Esophagus squamous epithelium (tissue), 5 donors: ENCODE measurements at regions not wholly inside any gene's neighbourhood (a gene's known extent, or its start where the extent isn't known, plus 50 kb on each side); places are given as distances from the start of the nearest gene placed in this dataset.

Source experiments
- DNase-seq: peaks from one replicate; lab custom pipeline; 2025; lab: John Stamatoyannopoulos, UW
- H3K27ac ChIP-seq, 4 donors: fragments of 200-600 bp; sonication (generic); one replicate each; pipeline ENCODE4 v1.5.1; 2016 to 2019; ENCODE audit warnings: mild to moderate bottlenecking in 1 of 4
- H3K27me3 ChIP-seq, 4 donors: fragments of 200-600 bp; sonication (generic); 1 replicate in 3 of 4; 2 replicates in 1 of 4; pipeline versions ENCODE4 v1.5.1 to v1.6.0; 2017 to 2021; ENCODE audit warnings: antibody characterized with exemption in 1 of 4
- H3K36me3 ChIP-seq, 3 donors: fragments of 200-600 bp; sonication (generic); one replicate each; pipeline ENCODE4 v1.5.1; 2016 to 2019
- H3K4me1 ChIP-seq, 3 donors: fragments of 200-600 bp; sonication (generic); one replicate each; pipeline ENCODE4 v1.5.1; 2017 to 2019
- H3K4me3 ChIP-seq, 4 donors: fragments of 200-600 bp; sonication (generic); 1 replicate in 3 of 4; 2 replicates in 1 of 4; pipeline ENCODE4 v1.5.1; 2016 to 2019; ENCODE audit warnings: mild to moderate bottlenecking in 2 of 4, moderate library complexity in 1 of 4
- H3K9me3 ChIP-seq, 3 donors: fragments of 200-600 bp; sonication (generic); one replicate each; pipeline ENCODE4 v1.5.1; 2016 to 2019
- CTCF ChIP-seq, 6 experiments: fragments of 450-650 bp in 4 of 6; fragments of 200-600 bp in 2 of 6; sonication (generic) in 2 of 6; IDR thresholded peaks; one replicate each; pipeline ENCODE4 v1.5.1; 2016 to 2019; ENCODE audit warnings: antibody characterized with exemption in 6 of 6, mild to moderate bottlenecking in 4 of 6, moderate library complexity in 4 of 6
- POLR2A ChIP-seq, 4 donors: fragments of 450-650 bp; IDR thresholded peaks; one replicate each; pipeline ENCODE4 v1.6.1; 2017; ENCODE audit warnings: antibody characterized with exemption in 4 of 4, mild to moderate bottlenecking in 4 of 4, moderate library complexity in 3 of 4
- WGBS, 2 donors: methylation state at CpG; one replicate each; pipeline ENCODE4 v1.1.5; 2018; 5-methylcytosine and 5-hydroxymethylcytosine counted together
- intact Hi-C: fragments of 100-400 bp; cut with DNase I; formaldehyde crosslinking; loops from one replicate; pipeline ENCODE4 v1.15.0; 2022
- donor health status: DM: yes; HTN: yes; CAD: no.

GRCh38 chr1:69498711-69499110, 69.0 kb upstream of the LRRC7 start:
- no peaks in the 10 kb centered on the region for H3K36me3 ChIP-seq
- no peaks in the 10 kb centered on the region for H3K9me3 ChIP-seq
- intact Hi-C loops, result no loop called here
- no peak overlapping the region for H3K27ac ChIP-seq
- no peak overlapping the region for H3K4me3 ChIP-seq
- H3K27me3 ChIP-seq, result no peaks in the 10 kb centered on the region
- peaks cover 0 to 11% (median 0%) of the 10 kb centered on the region in 3 donors for H3K4me1 ChIP-seq
- DNase-seq, result no peak
- no peak for TF ChIP-seq CTCF (IDR thresholded peaks at IDR 0.05)
- TF ChIP-seq POLR2A (IDR thresholded peaks at IDR 0.05), result no peak
- WGBS, 2 donors, result 71 to 83% methylated on average over 1 of the region's 1 CpG

- Histone ChIP-seq H3K4me1 (peaks cover 0 to 6% (median 0%) of the 10 kb centered on the region in 3 donors), H3K36me3 (no peaks in the 10 kb centered on the region), H3K27ac (no peak overlapping the region), H3K27me3 (no peaks in the 10 kb centered on the region), H3K4me3 (no peak overlapping the region), H3K9me3 (no peaks in the 10 kb centered on the region)
- WGBS, 2 donors, result 87 to 88% methylated on average over 7 of the region's 7 CpGs
- no peak for DNase-seq
- intact Hi-C loops, result no loop called here
- TF ChIP-seq CTCF (IDR thresholded peaks at IDR 0.05), result no peak
- no peak for TF ChIP-seq POLR2A (IDR thresholded peaks at IDR 0.05)
Observed at GRCh38 chr1:69499203-69499803, 68.4 kb upstream of the LRRC7 start.

GRCh38 chr1:69502991-69503390, 64.7 kb upstream of the LRRC7 start:
- 59 to 62% methylated on average over 4 of the region's 4 CpGs for WGBS, 2 donors
- no peaks in the 10 kb centered on the region for H3K4me1 ChIP-seq
- intact Hi-C loops, result no loop called here
- H3K9me3 ChIP-seq, result no peaks in the 10 kb centered on the region
- no peaks in the 10 kb centered on the region for H3K36me3 ChIP-seq
- no peak overlapping the region for H3K4me3 ChIP-seq
- no peak for TF ChIP-seq POLR2A (IDR thresholded peaks at IDR 0.05)
- TF ChIP-seq CTCF (IDR thresholded peaks at IDR 0.05), result no peak
- no peak for DNase-seq
- no peak overlapping the region for H3K27ac ChIP-seq
- H3K27me3 ChIP-seq, result no peaks in the 10 kb centered on the region

GRCh38 chr1:69504730-69505252, 62.9 kb upstream of the LRRC7 start:
- 69 to 77% methylated on average over 3 of the region's 3 CpGs for whole genome bisulfite sequencing, 2 donors
- Histone ChIP-seq H3K36me3 (no peaks in the 10 kb centered on the region), H3K27me3 (no peaks in the 10 kb centered on the region), H3K9me3 (no peaks in the 10 kb centered on the region), H3K27ac (no peak overlapping the region), H3K4me1 (no peaks in the 10 kb centered on the region), H3K4me3 (no peak overlapping the region)
- intact Hi-C loops, result no loop called here
- TF ChIP-seq CTCF (IDR thresholded peaks at IDR 0.05) (no peak), POLR2A (IDR thresholded peaks at IDR 0.05) (no peak)
- no peak for DNase-seq

GRCh38 chr1:69506311-69506710, 61.4 kb upstream of the LRRC7 start:
- Histone ChIP-seq H3K36me3 (no peaks in the 10 kb centered on the region), H3K27me3 (no peaks in the 10 kb centered on the region), H3K4me3 (no peak overlapping the region), H3K27ac (no peak overlapping the region), H3K9me3 (no peaks in the 10 kb centered on the region), H3K4me1 (no peaks in the 10 kb centered on the region)
- intact Hi-C loops, result no loop called here
- no peak for TF ChIP-seq POLR2A (IDR thresholded peaks at IDR 0.05)
- no peak for TF ChIP-seq CTCF (IDR thresholded peaks at IDR 0.05)
- no peak for DNase-seq
- 89 to 97% methylated on average over 2 of the region's 2 CpGs for WGBS, 2 donors
